HG03175 (cell line): ENCODE measurements at regions not wholly inside any gene's neighbourhood (a gene's known extent, or its start where the extent isn't known, plus 50 kb on each side); places are given as distances from the start of the nearest gene placed in this dataset.

Experiments used
- ATAC-seq: cut with Tn5 transposase; IDR thresholded peaks from one replicate; pipeline ENCODE4 v1.9.1; 2021; ENCODE audit warnings: mild to moderate bottlenecking, moderate library complexity; ENCODE audit not compliant: unreplicated experiment

GRCh38 chr16:26281381-26282110 is 589.8 kb downstream of the HS3ST4 start:
- no peak for ATAC-seq

- ATAC-seq = no peak
These were observed 604.0 kb downstream of the HS3ST4 start for GRCh38 chr16:26295625-26296304.

GRCh38 chr16:26301516-26301915 is 609.8 kb downstream of the HS3ST4 start:
- ATAC-seq = no peak

DNA sequence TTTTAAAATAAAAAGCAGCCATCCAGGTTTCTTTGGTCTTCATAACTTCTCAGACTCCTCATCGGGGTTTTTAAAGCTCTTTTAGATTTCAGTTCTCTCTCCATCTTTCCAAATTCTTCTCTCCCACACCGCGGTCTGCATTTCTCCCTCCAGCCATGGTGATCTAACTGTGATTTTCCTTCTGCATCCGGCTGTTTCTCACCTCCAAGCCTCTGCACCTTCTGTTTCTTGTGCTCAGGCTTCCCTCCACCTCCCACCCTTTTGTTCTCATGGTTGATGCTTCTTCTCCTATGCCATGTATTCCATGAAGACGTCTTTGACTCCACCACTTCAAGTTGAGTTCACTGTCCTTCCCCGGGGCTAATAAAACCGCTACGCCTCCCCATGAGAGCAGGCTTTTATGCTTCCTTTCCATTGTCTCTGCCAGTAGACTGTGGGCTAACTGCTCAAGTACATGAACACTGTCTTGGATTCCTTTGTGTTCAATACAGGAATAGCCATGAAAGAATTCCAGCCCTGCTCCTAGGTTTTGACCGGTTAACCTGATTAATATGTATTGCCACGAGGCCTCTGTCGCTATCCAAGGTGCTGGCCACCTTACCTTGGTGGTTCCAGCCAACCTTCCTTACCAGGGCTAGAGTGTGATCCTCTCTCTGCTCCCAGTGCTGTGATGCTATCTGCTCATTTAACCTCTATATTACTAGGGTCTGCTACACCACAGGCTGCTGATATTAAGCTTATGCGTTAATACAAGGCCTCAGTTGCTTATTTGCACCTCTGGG is 625.1 kb downstream of the HS3ST4 start:
- ATAC-seq = no peak

- ATAC-seq = no peak
These were observed 626.1 kb downstream of the HS3ST4 start for GRCh38 chr16:26317885-26318284.

DNA sequence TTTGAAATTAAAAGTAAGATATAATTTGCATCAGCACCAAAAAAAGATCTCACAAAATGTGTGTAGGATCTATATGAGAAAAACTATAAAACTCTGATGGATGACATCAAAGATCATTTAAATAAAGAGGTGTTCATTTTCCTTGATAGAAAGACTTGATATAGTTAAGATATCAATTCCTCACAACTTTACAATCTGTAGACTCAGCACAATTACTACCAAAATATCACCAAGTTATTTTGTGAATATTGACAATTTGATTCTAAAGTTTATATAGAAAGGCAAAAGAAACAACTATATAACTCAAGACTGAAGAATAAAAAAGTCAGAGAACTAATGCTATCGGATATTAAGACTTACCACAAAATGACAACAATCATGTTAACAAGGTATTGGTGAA is 638.9 kb downstream of the HS3ST4 start:
- no peak for ATAC-seq

- ATAC-seq = no peak
These were observed 642.7 kb downstream of the HS3ST4 start for GRCh38 chr16:26334218-26335111.

- no peak for ATAC-seq
These were observed 643.6 kb downstream of the HS3ST4 start for GRCh38 chr16:26335236-26335853.

DNA sequence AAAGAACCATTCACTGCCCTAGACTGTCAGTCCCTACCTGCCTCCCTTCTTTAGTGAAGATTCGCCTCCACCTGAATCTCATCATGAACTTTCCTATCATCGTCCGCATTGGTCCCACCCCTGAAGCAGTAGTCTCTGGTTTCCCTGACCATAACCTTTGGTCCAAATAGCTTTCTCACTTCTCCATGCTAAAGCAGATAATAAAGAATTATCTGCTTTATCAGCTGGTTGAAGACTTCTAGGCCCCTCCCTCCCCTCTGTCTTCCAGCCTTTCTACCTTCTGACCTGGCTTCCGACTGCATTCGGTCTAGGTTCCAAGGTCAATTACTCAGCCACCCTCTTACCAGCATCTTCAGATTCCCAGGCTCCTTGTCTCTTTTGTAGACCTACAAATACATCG is 650.9 kb downstream of the HS3ST4 start:
- ATAC-seq = no peak

GRCh38 chr16:26344240-26344776 is 652.5 kb downstream of the HS3ST4 start:
- no peak for ATAC-seq

- no peak for ATAC-seq
These were observed 653.2 kb downstream of the HS3ST4 start for GRCh38 chr16:26344976-26345375.

- no peak for ATAC-seq
These were observed 654.2 kb downstream of the HS3ST4 start for GRCh38 chr16:26345966-26346365.

GRCh38 chr16:26348095-26348494 is 656.3 kb downstream of the HS3ST4 start:
- ATAC-seq = no peak

DNA sequence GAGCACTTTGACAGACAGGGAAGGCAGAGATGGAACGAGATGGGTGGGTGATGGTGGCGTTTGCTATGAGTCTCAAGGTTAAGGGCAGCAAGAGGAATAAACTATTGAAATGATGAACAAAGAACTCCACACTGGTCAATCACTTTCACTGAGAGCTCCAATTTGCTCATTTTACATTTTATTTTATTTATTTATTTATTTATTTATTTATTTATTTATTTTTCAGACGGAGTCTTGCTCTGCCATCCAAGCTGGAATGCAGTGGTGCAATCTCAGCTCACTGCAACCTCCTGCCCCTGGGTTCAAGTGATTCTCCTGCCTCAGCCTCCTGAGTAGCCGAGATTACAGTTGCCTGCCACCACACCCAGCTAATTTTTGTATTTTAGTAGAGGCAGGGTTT is 669.1 kb downstream of the HS3ST4 start:
- ATAC-seq = no peak

- ATAC-seq = no peak
These were observed 671.8 kb downstream of the HS3ST4 start for GRCh38 chr16:26363581-26363980.

GRCh38 chr16:26365161-26365940 is 673.6 kb downstream of the HS3ST4 start:
- ATAC-seq = no peak

DNA sequence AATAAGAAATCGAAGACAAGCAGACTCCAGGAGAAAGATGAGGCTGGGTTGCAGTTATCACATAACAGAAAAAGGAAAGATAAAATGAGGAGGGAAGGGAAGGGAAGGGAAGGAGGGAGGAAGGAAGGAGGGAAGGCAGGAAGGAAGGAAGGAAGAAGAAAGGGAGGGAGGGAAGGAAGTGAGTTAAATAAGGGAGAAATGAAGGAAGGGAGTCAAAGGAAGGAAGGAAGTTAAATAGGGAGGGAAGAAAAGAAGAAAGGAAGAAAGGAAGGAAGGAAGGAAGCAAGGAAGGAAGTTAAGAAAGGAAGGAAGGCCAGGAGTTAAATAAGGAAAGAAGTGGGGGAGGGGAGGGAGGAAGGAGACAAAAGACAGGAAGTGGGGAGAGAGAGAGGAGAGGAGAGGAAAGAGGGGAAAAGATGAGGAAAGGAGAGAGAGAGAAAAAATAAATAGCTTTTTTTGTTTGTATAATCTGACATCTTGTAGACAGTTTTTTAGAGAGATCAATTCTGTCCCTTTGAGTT is 679.6 kb downstream of the HS3ST4 start:
- ATAC-seq = no peak

- ATAC-seq = no peak
These were observed 682.6 kb downstream of the HS3ST4 start for GRCh38 chr16:26374279-26374925.

DNA sequence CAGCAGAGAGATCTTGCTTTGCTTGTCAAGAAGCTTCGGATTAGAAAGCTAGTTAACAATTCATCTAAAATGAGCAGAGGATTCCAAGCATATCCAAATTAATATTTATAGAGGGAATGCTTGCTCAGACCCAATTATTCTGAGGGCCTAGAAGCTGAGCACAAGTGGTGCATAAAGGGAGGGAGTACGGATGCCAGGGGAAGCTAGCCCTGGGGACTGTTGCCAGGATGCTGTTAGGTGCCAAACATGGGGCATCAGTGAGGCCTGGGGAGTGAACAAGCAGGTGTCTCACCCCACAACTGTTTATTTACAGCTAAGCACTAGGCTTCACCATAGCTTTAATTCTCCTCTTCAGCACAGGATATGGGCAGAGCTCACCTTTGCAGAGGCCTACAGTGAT is 684.1 kb upstream of the C16orf82 start:
- no peak for ATAC-seq
